PFSK-1 (cell line): ENCODE measurements at regions not wholly inside any gene's neighbourhood (a gene's known extent, or its start where the extent isn't known, plus 50 kb on each side); places are given as distances from the start of the nearest gene placed in this dataset.

Experiments
- POLR2AphosphoS5 ChIP-seq: IDR thresholded peaks from 2 replicates; pipeline ENCODE4 v1.6.1; 2012; ENCODE audit warnings: low read depth, mild to moderate bottlenecking, control low read depth, low read length, moderate library complexity
- SIN3A ChIP-seq: IDR thresholded peaks from 2 replicates; pipeline ENCODE4 v1.6.1; 2012; ENCODE audit warnings: mild to moderate bottlenecking, low read length, moderate library complexity, borderline replicate concordance; ENCODE audit not compliant: insufficient read depth
- TAF1 ChIP-seq: IDR thresholded peaks from 2 replicates; pipeline ENCODE4 v1.6.1; 2012; ENCODE audit warnings: low read length, control low read depth, borderline replicate concordance; ENCODE audit not compliant: insufficient read depth
- TF ChIP-seq, protein P1 (sequence below), 2 experiments: IDR thresholded peaks; 2 replicates each; pipeline versions ENCODE4 v1.6.1 to v1.8.0; 2011 to 2012; ENCODE audit warnings: low read depth in 2 of 2, low read length in 2 of 2, control low read depth in 1 of 2, inconsistent platforms in 1 of 2, mild to moderate bottlenecking in 1 of 2, moderate library complexity in 1 of 2; ENCODE audit not compliant: insufficient read depth in 1 of 2

DNA sequence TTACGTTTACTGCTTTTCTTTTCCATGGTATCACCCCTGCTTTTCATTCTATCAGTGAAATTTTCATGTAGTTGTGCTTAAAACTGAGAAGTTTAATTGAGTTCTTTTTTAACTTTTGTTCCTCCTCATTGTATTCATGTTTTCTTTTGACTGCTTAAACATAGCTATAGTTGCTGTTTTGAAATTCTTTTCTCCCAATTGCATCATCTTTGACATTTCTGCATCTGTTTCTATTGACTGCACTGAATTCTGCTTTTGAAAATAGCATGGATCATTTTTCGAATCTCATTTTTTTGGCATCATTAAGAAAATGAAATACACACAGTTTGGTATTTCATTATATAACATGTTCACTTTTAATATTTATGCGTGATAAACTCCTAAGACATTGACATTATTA, 694.9 kb downstream of the MECOM start:
- TF ChIP-seq SIN3A (no peak), POLR2AphosphoS5 (no peak), TAF1 (no peak)
- TF ChIP-seq, protein P1, sequence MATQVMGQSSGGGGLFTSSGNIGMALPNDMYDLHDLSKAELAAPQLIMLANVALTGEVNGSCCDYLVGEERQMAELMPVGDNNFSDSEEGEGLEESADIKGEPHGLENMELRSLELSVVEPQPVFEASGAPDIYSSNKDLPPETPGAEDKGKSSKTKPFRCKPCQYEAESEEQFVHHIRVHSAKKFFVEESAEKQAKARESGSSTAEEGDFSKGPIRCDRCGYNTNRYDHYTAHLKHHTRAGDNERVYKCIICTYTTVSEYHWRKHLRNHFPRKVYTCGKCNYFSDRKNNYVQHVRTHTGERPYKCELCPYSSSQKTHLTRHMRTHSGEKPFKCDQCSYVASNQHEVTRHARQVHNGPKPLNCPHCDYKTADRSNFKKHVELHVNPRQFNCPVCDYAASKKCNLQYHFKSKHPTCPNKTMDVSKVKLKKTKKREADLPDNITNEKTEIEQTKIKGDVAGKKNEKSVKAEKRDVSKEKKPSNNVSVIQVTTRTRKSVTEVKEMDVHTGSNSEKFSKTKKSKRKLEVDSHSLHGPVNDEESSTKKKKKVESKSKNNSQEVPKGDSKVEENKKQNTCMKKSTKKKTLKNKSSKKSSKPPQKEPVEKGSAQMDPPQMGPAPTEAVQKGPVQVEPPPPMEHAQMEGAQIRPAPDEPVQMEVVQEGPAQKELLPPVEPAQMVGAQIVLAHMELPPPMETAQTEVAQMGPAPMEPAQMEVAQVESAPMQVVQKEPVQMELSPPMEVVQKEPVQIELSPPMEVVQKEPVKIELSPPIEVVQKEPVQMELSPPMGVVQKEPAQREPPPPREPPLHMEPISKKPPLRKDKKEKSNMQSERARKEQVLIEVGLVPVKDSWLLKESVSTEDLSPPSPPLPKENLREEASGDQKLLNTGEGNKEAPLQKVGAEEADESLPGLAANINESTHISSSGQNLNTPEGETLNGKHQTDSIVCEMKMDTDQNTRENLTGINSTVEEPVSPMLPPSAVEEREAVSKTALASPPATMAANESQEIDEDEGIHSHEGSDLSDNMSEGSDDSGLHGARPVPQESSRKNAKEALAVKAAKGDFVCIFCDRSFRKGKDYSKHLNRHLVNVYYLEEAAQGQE (IDR thresholded peaks at IDR 0.05; ENCODE audit: insufficient read depth in 1 of 2, low read depth in 2 of 2, low read length in 2 of 2): no peak
